Umbilical cord (tissue), 1 donor: ENCODE measurements at regions not wholly inside any gene's neighbourhood (a gene's known extent, or its start where the extent isn't known, plus 50 kb on each side); places are given as distances from the start of the nearest gene placed in this dataset.
"Not testable (repeated sequence)": the region's sequence is repeated elsewhere in the genome, so short reads cannot be mapped to it uniquely, and the experiment has no call there.

Source experiments
- DNase-seq: peaks from one replicate; pipeline ENCODE4 v3.0.0-alpha.2; 2015; ENCODE audit warnings: low spot score

DNA sequence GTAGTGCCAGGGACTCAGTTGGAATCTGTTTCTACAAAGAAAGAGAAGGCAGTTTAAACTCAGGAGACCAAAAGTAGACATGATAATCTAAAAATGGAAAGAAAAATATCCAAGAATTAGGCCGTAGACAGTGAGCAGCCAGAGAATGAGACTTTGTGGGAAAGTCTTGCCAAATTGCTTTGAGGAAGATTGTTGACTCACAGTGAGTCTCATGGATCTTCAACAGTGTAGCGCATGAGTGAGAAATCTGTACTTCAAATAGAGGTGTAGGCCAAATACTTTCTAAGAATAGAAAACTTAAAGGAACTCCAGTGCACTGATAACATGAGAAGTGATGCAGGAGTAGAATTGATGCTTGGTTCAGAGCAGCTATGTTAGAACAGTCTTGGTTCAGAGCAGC lies 284.5 kb downstream of the HTR1B start:
- DNase-seq: no peak

DNA sequence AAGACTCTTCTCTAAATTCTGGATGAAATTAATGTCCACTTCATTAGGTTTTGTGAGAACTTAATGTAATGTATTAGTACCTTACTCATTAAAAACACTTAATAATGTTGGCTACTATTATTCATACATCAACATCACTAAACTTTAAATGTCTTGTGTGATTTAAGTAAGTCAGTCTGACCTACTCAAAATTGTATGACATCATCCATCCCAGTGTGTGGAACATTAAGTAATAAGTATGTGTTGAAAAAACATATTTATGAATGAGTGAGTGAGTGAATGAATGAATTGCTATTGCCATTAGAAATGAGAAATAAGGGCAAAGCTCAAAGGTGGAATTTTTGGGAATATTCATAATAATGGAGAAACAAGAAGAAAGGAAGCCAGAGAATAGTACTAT lies 285.8 kb downstream of the HTR1B start:
- DNase-seq: no peak

DNA sequence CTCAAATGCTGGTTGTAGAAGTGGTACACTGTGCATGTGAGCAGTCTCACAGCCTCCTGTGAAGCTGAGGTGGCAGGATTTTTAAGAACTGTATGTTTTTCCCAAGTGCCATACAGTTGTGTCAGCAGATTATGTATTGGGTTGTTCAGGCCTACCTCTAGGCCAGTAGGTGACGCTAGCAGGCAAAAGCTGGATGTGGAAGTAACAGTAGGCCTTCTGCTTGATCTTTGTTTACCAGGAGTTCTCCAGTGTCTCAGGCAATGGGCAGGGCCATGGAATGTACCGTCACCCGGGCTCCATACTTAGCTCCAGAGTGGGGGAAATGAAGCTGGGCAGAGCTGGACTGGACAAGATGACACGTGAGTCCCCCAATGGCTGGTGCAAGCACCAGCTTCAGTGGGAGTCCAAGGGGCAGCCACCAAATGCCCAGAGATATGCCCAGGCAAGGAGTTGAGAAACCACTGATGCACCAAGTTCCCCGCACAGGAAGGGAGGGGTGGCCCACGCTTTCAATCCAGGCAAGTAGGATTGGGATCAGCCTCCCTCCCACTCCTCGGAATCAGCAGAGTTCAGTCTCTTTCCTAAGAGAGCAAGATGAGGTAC lies 289.7 kb downstream of the HTR1B start:
- DNase-seq: no peak

- DNase-seq: no peak
Measured at GRCh38 chr6:77172578-77172977, 290.7 kb downstream of the HTR1B start.

DNA sequence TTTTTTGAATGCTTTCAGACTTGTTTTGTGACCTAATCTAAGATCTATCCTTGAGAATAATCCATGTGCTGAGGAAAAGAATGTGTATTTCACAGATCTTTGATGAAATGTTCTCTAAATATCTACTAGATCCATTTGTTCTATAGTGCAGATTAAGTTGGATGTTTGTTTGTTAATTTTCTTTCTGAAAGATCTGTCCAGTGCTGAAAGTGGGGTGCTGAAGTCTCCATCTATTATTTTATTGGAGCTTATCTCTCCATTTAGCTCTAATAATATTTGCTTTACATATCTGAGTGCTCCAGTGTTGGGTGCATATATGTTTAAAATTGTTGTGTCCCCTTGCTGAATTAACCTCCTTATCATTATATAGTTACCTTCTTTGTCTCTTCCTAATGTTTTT lies 303.6 kb downstream of the HTR1B start:
- no peak for DNase-seq

- no peak for DNase-seq
Measured at GRCh38 chr6:77151241-77151640, 312.1 kb downstream of the HTR1B start.

DNA sequence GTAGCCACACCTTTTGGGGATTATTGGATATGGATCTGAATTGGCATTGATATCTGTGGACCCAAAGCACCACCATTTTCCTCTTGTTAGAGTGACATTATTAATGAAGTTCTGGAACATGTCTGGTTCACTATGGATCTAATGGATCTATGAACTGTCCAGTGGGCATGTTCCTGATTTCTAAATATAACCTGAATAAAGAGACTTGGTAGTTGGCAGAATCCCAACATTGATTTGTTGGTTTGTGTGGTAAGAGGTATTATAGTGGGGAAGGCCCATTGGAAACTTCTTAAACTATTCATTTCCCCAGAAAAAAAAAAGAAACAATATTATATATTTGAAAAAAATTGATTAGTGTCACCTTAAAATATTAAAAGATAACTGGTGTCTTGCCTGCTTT lies 312.6 kb downstream of the HTR1B start:
- no peak for DNase-seq

DNA sequence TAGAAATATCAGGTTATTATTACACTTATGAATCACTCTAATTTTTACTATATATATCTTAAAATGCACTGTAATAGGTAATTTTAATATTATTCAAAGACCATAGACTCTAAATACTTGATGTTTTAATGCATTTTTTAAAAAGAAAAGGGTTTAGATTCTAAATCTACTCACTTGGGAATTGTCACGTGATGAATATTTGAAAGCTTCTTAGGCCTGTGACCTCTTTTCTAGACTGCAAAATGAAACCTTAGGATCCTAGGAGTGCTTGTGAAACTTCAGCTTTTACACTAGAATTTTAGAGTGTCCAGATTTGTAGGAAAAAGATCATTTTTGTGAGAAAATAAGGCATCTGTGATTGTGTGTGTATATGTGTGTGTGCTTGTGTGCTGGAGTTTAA lies 318.0 kb downstream of the HTR1B start:
- no peak for DNase-seq

DNA sequence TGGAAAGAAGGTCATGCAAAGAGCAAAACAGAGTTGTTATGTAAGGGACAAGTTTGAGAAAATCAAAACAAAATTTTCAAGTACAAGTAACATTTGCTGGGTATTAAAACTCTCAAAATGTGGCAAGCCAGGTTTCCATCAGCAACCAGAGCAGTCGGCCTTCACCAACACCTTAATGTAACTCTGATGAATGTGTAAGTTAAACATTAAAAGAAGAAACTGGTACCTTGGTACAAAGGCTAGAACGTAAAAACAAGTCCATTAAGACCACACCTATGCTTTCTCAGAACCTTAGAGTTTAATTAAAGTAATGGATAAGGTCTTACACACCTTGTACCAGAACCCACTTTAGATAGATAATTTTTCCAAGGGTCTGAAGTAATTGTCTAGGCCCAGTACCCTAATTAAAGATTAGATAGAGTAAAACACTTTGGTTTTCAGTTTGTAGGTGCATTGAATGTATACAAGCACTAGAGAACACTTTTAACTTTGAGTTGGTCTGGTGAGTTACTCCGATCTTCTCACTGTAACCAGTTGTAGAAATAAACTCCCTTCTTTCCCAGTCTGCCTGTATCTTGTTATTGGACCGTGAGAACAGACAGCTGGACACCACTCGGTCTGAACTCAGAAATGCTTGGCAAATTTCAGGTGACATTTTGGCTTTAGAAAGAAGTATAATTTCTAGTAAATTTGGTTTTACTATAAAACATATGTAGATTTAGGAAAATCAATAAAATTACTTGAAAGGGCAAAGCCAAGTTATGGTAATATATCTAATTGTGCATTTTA lies 319.4 kb downstream of the HTR1B start:
- DNase-seq: no peak

DNA sequence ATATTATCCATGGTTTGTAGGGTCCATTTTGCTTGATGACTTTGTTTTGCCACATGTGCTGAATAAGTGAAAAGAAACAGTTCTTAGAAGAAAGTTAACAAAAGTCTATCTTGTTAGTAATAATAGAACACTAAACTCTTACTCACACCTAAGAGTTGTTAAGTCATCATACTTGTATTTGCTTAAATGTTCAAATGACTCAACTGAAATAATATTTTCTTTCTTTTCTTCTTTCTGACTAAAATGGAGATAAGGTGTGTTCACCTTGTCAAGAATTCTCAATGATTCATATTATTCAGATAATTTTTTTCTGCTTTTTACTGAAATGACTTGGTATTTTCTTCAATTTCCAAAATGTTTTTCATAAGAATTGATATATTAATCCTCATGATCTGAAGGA lies 327.2 kb downstream of the HTR1B start:
- no peak for DNase-seq

DNA sequence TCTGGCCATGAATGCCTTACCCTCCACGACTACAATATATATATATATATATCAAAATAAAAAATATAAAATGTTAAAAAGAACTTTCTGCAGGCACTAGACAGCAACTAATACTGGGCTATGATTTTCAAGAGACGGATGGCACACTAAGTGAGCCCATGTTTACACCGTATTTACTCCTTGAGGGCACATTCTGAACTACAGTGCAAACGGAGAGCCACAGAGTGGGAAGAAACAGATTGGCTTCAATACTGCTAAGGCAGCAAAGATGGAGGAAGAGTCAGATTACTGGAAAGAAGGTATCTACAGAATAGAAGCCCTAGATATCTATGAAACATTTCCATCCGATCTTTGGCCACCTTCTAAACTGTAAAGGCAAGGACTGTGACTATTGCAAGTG lies 330.3 kb downstream of the HTR1B start:
- no peak for DNase-seq

DNA sequence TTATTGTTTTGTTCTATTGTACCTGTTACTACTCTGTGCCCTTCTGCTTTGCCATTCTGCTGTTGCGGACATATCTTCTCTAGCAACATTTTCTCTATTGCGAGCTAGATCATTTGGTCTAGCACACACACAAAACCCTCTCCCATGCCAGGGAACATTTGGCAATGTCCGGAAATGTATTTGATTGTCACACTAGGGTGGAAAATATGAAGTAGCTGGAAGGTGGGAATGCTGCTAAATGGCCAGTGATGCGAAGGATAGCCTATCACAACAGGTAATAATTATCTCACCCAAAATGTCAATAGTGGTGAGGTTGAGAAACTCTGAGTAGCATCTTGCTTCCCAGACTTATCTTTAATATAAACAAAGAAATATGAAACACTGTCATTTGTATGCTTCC lies 331.9 kb downstream of the HTR1B start:
- no peak for DNase-seq

DNA sequence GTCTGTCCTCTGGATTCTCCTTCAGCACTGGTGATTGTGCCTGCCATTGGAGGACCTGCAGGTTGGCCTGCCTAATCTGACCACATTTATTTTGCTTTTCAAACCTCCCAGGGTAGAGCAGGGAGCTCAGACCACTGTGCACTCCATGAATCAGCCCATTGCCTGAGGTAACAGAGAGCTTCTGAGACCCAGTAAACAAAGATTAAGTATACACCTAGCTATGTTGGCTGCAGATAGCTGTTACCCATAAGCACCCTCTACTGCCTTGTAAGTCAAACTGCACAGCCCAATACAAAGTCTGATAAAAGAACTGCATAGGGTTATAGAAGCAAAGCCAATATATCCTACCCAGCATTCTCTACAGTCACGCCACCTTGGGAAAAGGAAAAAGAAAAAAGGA lies 338.7 kb downstream of the HTR1B start:
- DNase-seq: no peak

- no peak for DNase-seq
Measured at GRCh38 chr6:77123527-77123926, 339.8 kb downstream of the HTR1B start.

DNA sequence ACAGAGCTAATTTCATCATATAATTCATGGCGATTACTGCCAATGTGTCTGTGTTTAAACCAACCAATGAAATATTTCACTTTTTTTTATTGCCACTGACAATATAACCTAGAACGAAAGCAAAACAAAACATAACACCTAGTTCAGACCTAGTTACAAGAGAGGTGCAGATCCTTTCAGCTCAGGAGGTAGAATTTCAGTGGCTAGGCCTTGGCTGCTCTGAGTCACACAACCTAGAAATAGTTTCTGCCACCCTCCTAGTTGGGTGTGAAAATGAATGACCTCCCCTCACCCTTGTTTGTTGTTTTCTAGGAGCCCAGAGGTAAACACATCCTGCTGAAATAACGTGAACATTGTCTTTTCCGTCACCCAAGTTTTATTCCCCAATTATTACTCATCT lies 356.3 kb downstream of the HTR1B start:
- no peak for DNase-seq

DNA sequence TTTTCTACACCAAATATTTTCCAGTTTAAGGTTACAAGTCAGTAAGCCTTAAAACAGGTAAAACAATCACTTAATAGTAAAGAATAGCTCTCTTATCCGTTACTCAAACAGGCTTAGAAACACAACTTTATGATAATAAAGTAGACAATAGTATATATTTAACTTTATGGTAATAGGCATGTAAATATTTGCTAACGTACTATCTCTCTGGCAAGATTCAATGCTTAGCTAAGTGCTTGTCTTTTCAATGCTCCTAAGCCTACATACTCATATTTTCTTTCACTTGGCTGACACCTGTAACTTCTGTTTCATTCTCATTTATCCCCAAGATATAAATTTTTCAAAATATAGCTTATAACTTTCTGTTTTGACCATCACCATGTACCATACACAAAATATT lies 358.2 kb downstream of the HTR1B start:
- DNase-seq: no peak

DNA sequence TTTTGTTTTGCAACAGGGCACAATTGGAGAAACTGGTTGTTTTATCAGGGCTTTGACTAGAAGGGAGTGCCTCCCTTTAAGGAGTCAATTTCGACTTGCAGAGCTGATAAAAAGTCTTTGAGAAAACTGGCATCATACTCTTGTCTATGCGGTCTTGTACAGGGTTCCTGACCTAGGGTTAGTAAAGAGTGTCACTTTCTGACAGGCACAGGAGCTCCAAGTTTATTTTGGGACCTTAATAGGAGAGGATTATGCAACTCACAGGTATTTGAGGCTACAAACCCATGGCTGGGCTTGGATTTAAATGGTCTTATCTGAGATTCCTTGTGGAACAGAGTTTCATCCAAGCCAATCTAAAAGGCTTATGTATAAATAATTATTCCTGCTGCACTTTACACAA lies 365.4 kb downstream of the HTR1B start:
- no peak for DNase-seq

DNA sequence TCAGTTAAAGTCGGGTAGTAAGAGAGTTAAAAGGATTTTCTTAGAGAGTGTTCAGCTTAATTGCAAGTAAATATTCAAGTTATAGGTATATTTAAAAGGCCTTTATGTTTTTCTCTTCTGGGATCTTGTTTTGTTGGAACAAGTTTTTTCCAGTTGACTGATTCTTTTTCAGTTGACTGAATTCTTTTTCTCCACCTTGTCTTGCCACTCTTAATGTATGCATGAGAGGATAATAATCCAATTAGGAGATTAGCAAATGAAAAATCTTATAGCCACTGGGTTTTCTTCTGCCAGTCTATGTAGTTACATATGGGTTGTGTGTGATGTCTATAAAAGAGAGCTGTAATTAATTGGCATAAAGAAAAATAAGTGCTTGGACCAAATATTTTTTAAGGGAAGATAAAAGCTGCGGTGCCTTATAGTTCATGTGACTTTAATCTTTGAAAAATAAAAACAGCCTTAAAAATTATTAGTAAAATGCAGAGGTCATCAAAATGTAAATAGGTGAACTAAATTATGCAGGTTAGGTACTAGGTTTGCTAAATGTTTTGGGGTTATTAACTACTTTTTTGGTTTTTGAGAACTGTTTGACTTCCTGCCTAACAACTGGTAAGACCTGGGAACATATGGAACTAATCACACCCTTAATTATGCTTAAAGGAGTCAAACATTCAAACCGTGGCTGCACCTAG lies 367.2 kb downstream of the HTR1B start:
- no peak for DNase-seq

DNA sequence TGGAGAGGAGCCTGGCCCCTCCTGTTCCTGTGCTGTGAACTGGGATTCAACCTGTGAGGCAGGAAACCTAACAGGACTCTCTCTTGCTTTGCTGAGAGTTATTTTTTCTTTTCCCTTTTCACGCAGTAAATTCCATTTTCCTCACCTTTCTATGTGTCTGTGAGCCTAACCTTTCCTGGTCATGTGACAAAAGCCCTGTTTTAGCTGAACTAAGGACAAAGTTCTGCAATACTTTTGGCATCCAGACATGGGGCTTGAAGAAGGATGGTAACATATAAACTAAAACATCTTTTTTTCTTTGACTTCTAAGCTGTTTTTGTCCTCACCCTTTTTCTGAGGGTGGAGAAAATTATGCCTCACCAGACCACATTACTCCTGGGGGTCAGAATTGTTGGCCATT lies 368.5 kb downstream of the HTR1B start:
- no peak for DNase-seq

DNA sequence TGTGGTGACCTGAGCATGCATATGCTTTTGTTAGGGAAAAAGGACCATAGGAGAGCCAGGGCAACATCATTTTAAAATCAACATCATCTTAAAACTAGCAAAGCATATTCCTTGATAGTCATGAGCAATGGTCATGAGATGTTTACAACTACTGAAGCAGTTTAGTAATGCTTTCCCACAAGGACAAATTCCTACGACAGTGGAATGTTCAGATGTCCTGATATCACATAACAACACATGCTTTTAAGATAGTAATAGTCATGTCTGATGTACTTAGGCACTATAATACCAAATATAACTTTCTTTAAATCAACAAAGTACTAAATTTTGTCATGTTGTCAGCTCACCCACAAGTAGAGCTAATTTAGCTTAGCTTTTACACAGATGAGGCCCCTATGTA lies 370.3 kb downstream of the HTR1B start:
- DNase-seq: peak; percentile 2

DNA sequence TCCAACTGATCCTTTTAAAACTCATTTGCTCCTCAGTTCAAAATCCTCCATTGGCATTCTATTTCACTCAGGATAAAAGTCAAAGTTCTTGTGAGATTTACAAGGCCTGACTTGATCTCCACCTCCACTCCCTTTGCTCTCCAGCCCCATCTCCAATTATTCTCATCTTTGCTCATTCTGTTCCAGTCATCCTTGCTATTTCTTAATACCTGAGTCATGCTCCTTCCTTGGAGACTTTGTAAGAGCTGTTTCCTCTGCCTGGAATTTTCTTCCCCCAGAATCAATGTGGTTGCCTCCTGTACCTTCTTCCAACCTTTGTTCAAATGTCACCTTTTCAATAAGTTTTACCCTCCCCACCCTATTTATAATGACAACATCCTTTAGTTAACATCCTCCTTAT lies 373.5 kb downstream of the HTR1B start:
- no peak for DNase-seq

- not testable (repeated sequence) for DNase-seq
Measured at GRCh38 chr6:77087794-77088318, 375.4 kb downstream of the HTR1B start.
